Esophagus squamous epithelium (tissue), 4 donors: ENCODE measurements at regions not wholly inside any gene's neighbourhood (a gene's known extent, or its start where the extent isn't known, plus 50 kb on each side); places are given as distances from the start of the nearest gene placed in this dataset.

Experiments used
- CTCF ChIP-seq, 6 experiments: fragments of 450-650 bp in 4 of 6; fragments of 200-600 bp in 2 of 6; sonication (generic) in 2 of 6; IDR thresholded peaks; one replicate each; pipeline ENCODE4 v1.5.1; 2016 to 2019; ENCODE audit warnings: antibody characterized with exemption in 6 of 6, mild to moderate bottlenecking in 4 of 6, moderate library complexity in 4 of 6
- POLR2A ChIP-seq, 4 donors: fragments of 450-650 bp; IDR thresholded peaks; one replicate each; pipeline ENCODE4 v1.6.1; 2017; ENCODE audit warnings: antibody characterized with exemption in 4 of 4, mild to moderate bottlenecking in 4 of 4, moderate library complexity in 3 of 4

DNA sequence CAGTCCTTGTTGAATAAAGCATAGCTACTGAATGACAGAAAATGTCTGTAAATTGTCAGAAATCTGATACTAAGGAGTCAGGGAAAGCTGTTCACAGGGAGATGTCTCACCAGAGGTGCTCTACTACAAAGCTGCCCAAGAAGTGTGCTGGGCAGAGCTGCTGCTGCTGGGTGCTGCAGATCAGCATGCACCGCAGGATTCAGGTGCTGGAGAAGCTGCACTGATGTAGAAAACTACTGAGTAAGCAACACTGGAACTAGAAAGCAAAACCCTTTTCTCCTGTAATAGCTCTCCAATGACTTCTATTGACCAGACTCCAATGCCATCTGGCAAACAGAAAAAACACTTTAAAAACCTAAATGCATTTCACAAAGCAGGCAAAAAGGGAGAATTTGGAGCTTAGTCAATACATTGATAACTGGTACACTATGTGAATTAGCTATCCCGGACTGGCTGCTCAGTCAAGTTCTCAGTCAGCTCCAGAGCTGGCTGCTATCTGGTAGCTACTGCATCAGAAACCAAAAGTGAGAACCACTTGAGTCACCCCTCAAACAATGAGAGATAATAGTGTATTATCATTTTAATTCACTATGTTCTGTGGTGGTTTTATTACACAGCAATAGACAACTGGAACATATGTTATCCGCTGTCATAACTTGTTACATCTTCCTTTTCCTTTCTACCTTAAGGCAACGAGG is 493.1 kb downstream of the CPS1 start:
- TF ChIP-seq POLR2A (IDR thresholded peaks at IDR 0.05) (no peak), CTCF (IDR thresholded peaks at IDR 0.05) (no peak)
